HCT116 (cell line): ENCODE measurements at regions not wholly inside any gene's neighbourhood (a gene's known extent, or its start where the extent isn't known, plus 50 kb on each side); places are given as distances from the start of the nearest gene placed in this dataset.
A peak's percentile ranks its signal among the peaks of the same experiment; 100 is the strongest.

Source experiments
- ATAC-seq: fragments of 200-7000 bp; cut with Tn5 transposase; 2 replicates; pipeline ENCODE4 v1.9.1; 2020; ENCODE audit warnings: mild to moderate bottlenecking, moderate library complexity
- BruUV-seq: library from RNA; stranded (reverse); fragments of 400-500 nt; replicated peaks from 2 replicates; lab custom pipeline; 2021; lab: Mats Ljungman, UMichigan
- CTCF ChIA-PET: fragments of 300-600 bp; sonication (Branson Sonifier 250); formaldehyde crosslinking; loops from one replicate; lab custom pipeline; 2021; ENCODE audit warnings: antibody characterized with exemption; lab: Charles Lee
- POLR2A ChIA-PET: fragments of 300-600, 350-600 bp; sonication (Branson Sonifier 250); formaldehyde crosslinking; loops from one replicate; lab custom pipeline; 2021; ENCODE audit warnings: antibody characterized with exemption; lab: Charles Lee
- RAD21 ChIA-PET, 2 experiments: fragments of 300-600 bp; sonication (Branson Sonifier 250); formaldehyde crosslinking; loops; one replicate each; lab custom pipeline; 2023; ENCODE audit warnings: low total read pairs in 2 of 2; ENCODE audit not compliant: uncharacterized antibody in 2 of 2, unreplicated experiment in 2 of 2, low non-redundant PET in 1 of 2; lab: Charles Lee
- DNase-seq: peaks from one replicate; pipeline ENCODE4 v3.0.0-alpha.2; 2010; ENCODE audit warnings: low read depth, low spot score
- H2AFZ ChIP-seq: fragments of 200-600 bp; shearing (Covaris generic), sonication (generic); 2 replicates; pipeline ENCODE4 v1.6.1; 2017; ENCODE audit warnings: low read depth, mixed run types, mixed read lengths, antibody characterized with exemption, low read length; ENCODE audit not compliant: poor library complexity, severe bottlenecking
- H3K27ac ChIP-seq: 2 replicates; pipeline ENCODE4 v1.5.1; 2012; ENCODE audit warnings: low read depth, low read length
- H3K27me3 ChIP-seq: fragments of 200-600 bp; sonication (generic); 2 replicates; pipeline ENCODE4 v1.6.1; 2016; ENCODE audit warnings: mixed run types, low read length, mixed read lengths; ENCODE audit not compliant: insufficient read depth
- H3K36me3 ChIP-seq, 2 experiments: fragments of 200-500 bp in 1 of 2; fragments of 200-600 bp in 1 of 2; sonication (Bioruptor generic) in 1 of 2; sonication (generic) in 1 of 2; 2 replicates each; pipeline versions ENCODE4 v1.5.1 to v1.6.1; 2014 to 2016; ENCODE audit warnings: low read length in 2 of 2, inconsistent platforms in 1 of 2, mixed read lengths in 1 of 2, mixed run types in 1 of 2; ENCODE audit not compliant: insufficient read depth in 2 of 2, control insufficient read depth in 1 of 2
- H3K4me1 ChIP-seq, 2 experiments: fragments of 200-600 bp in 1 of 2; sonication (generic) in 1 of 2; 2 replicates each; pipeline versions ENCODE4 v1.5.1 to v1.6.1; 2012 to 2017; ENCODE audit warnings: low read length in 2 of 2, inconsistent platforms in 1 of 2, mild to moderate bottlenecking in 1 of 2, mixed read lengths in 1 of 2, mixed run types in 1 of 2, moderate library complexity in 1 of 2; ENCODE audit not compliant: insufficient read depth in 2 of 2, control insufficient read depth in 1 of 2
- H3K4me2 ChIP-seq: fragments of 200-600 bp; sonication (generic); 2 replicates; pipeline ENCODE4 v1.6.1; 2017; ENCODE audit warnings: mixed run types, low read length, mixed read lengths
- H3K4me3 ChIP-seq, 2 experiments: fragments of 200-600 bp in 1 of 2; sonication (generic) in 1 of 2; replicated peaks in 1 of 2; 2 replicates each; pipeline ENCODE4 v1.5.1; 2011 to 2016; ENCODE audit warnings: low read length in 2 of 2, control low read depth in 1 of 2, low read depth in 1 of 2, mild to moderate bottlenecking in 1 of 2, mixed read lengths in 1 of 2, mixed run types in 1 of 2
- H3K79me2 ChIP-seq: fragments of 200-600 bp; sonication (generic); 2 replicates; pipeline ENCODE4 v1.6.1; 2017; ENCODE audit warnings: mild to moderate bottlenecking, mixed run types, low read length, moderate library complexity, mixed read lengths; ENCODE audit not compliant: insufficient read depth
- H3K9ac ChIP-seq: fragments of 200-600 bp; sonication (generic); 2 replicates; pipeline ENCODE4 v1.6.1; 2016; ENCODE audit warnings: low read length, mixed read lengths
- H3K9me2 ChIP-seq: fragments of 200-600 bp; sonication (generic), shearing (Covaris generic); 2 replicates; pipeline ENCODE4 v1.6.1; 2017; ENCODE audit warnings: mixed run types, mild to moderate bottlenecking, moderate library complexity; ENCODE audit not compliant: insufficient read depth
- H3K9me3 ChIP-seq, 2 experiments: fragments of 200-500 bp in 1 of 2; fragments of 200-600 bp in 1 of 2; sonication (Bioruptor generic) in 1 of 2; sonication (generic) in 1 of 2; 2 replicates each; pipeline ENCODE4 v1.6.1; 2014 to 2017; ENCODE audit warnings: low read length in 2 of 2, mixed read lengths in 2 of 2, inconsistent platforms in 1 of 2, low read depth in 1 of 2, mild to moderate bottlenecking in 1 of 2, mixed run types in 1 of 2, moderate library complexity in 1 of 2; ENCODE audit not compliant: control insufficient read depth in 1 of 2, insufficient read depth in 1 of 2
- H4K20me1 ChIP-seq: fragments of 200-600 bp; sonication (generic), shearing (Covaris generic); 2 replicates; pipeline ENCODE4 v1.6.1; 2017; ENCODE audit warnings: mixed run types, mild to moderate bottlenecking, moderate library complexity; ENCODE audit not compliant: insufficient read depth
- ATF3 ChIP-seq: IDR thresholded peaks from 2 replicates; pipeline ENCODE4 v1.6.1; 2012
- CTCF ChIP-seq, 3 experiments: fragments of 200-600 bp in 1 of 3; sonication (generic) in 1 of 3; IDR thresholded peaks in 2 of 3; conservative IDR thresholded peaks in 1 of 3; 2 replicates each; pipeline ENCODE4 v1.5.1; 2012 to 2017; ENCODE audit warnings: low read depth in 2 of 3, low read length in 2 of 3, antibody characterized with exemption in 1 of 3, borderline replicate concordance in 1 of 3, control low read depth in 1 of 3, mild to moderate bottlenecking in 1 of 3, mixed read lengths in 1 of 3, mixed run types in 1 of 3, moderate library complexity in 1 of 3; ENCODE audit not compliant: insufficient read depth in 1 of 3
- EZH2 ChIP-seq: fragments of 200-600 bp; sonication (generic); IDR thresholded peaks from 2 replicates; pipeline ENCODE4 v1.6.1; 2017; ENCODE audit warnings: antibody characterized with exemption, mixed run types
- EZH2phosphoT487 ChIP-seq: fragments of 200-600 bp; IDR thresholded peaks from 2 replicates; pipeline ENCODE4 v1.6.1; 2018; ENCODE audit warnings: antibody characterized with exemption, borderline replicate concordance
- REST ChIP-seq: IDR thresholded peaks from 2 replicates; pipeline ENCODE4 v1.6.1; 2012; ENCODE audit warnings: low read depth
- SRF ChIP-seq: IDR thresholded peaks from 2 replicates; pipeline ENCODE4 v1.6.1; 2012; ENCODE audit warnings: low read depth
- TCF7L2 ChIP-seq: IDR thresholded peaks from 2 replicates; pipeline ENCODE4 v1.7.0; 2011; ENCODE audit warnings: borderline replicate concordance, inconsistent platforms; ENCODE audit not compliant: insufficient read depth, insufficient read length; ENCODE audit errors: extremely low read depth
- intact Hi-C: fragments of 100-400 bp; cut with micrococcal nuclease; formaldehyde crosslinking; loops from 2 replicates; pipeline ENCODE4 v1.10.0; 2022

GRCh38 chr6:26304797-26305640 lies 60.0 kb upstream of the BTN3A2 start (continued):
- TF ChIP-seq ATF3 (peak; percentile 97), SRF (no peak), EZH2 (no peak), TCF7L2 (peak; percentile 18)
- TF ChIP-seq, all 23 proteins: peak for 11

GRCh38 chr6:26305641-26305969 lies 59.4 kb upstream of the BTN3A2 start:
- intact Hi-C loops = no loop called here
- Histone ChIP-seq H2AFZ (peak overlapping the region; percentile 87), H3K4me1 (peaks cover 12 to 50% of the 10 kb centered on the region in 2 experiments), H3K9ac (no peak overlapping the region), H3K27me3 (no peaks in the 10 kb centered on the region), H3K4me2 (peak overlapping the region; percentile 88), H3K27ac (peak overlapping the region; percentile 11; the same call in 1 of the 2 replicates), H4K20me1 (no peaks in the 10 kb centered on the region), H3K9me3 (no peaks in the 10 kb centered on the region), H3K79me2 (no peaks in the 10 kb centered on the region), H3K36me3 (no peaks in the 10 kb centered on the region), H3K9me2 (no peaks in the 10 kb centered on the region), H3K4me3 (peak overlapping the region in 1 of 2 experiments; percentile 49; a peak in 1 of 4 replicates)
- DNase-seq (no peak), ATAC-seq (no peak)
- no TSS peak for BruUV-seq
- CTCF ChIA-PET = no interaction called here
- POLR2A ChIA-PET = interaction anchor here (1.0 to 1.3 kb wide), 3 partner anchors 9 to 26 kb away, joined by 3 to 7 read pairs (median 5); no protein-coding TSS in a partner anchor
- RAD21 ChIA-PET = interaction anchor here (0.5 to 0.6 kb wide), 2 partner anchors 240 to 266 kb away, joined by 5 read pairs; no protein-coding TSS in a partner anchor
- TF ChIP-seq REST = no peak
- no peak for TF ChIP-seq CTCF (IDR thresholded peaks at IDR 0.05 in 2 of 3, conservative IDR thresholded peaks at IDR 0.05 in 1 of 3; ENCODE audit: borderline replicate concordance in 1 of 3, insufficient read depth in 1 of 3, low read depth in 2 of 3, low read length in 2 of 3)
- no peak for TF ChIP-seq EZH2phosphoT487
